Stimulated activated naive CD4-positive, alpha-beta T cell (primary cell): ENCODE measurements at regions not wholly inside any gene's neighbourhood (a gene's known extent, or its start where the extent isn't known, plus 50 kb on each side); places are given as distances from the start of the nearest gene placed in this dataset.

Experiments used
- DNase-seq, 6 experiments: peaks; one replicate each; lab custom pipeline; 2025; lab: John Stamatoyannopoulos, UW

DNA sequence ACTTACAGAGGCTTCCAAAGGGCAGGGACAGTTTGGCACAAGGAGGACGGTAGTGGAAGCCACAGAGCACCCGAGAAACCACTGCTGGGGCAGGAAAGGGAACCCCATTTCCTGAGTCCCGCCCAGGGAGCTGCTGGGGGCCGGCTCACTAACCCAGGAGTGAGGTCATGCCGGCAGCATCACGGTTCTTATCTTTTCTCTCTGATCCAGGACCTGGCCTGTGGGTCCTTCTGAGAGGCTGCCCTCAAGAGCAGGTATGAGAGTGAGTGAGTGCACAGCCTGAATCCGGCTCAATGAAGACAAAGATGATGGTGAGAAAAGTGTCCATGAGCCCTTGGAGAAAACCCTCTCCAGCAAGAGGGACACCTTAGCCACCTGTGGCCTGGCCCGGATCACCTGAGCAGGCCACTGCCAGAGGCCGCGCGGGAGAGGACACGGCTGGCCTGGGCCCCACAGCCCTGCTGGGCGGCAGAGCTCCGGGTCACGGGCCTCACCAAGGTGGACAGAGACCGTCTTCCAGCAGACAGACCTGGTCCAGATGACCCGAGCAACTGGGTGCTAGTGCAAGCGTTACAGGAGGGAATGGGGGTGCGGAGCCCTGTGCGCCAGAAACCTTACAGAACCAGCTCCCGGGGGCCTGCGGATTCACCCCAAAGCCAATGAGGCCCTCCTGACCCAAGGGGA lies 94.9 kb downstream of the RIPK4 start:
- DNase-seq = no peak

DNA sequence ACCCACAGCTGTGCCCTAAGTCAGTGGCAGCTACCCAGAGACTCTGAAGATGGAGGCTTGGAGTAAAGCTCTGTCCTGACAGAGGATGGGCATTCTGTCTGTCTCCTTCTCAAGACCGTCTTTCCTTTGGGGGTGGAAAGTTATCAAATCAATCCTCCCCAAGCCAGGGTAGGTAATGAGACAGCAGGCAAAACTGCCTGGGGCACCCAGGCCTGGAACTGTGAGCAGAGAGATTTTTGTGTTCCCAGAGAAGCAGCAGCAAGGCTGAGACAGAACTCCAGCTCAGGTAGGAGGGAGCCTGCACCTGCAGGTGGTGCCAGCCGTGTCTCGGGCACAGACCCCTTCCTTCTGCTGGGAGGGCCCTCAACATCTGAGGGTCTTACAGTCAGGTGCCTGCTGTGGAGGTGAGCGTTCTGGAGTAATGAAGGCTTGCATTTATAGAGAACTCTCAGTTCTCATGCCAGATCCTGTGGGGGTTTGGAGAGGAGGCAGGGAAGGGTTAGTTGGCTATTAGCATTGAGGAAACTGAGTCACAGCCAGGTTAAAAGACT lies 95.6 kb downstream of the RIPK4 start:
- no peak for DNase-seq

DNA sequence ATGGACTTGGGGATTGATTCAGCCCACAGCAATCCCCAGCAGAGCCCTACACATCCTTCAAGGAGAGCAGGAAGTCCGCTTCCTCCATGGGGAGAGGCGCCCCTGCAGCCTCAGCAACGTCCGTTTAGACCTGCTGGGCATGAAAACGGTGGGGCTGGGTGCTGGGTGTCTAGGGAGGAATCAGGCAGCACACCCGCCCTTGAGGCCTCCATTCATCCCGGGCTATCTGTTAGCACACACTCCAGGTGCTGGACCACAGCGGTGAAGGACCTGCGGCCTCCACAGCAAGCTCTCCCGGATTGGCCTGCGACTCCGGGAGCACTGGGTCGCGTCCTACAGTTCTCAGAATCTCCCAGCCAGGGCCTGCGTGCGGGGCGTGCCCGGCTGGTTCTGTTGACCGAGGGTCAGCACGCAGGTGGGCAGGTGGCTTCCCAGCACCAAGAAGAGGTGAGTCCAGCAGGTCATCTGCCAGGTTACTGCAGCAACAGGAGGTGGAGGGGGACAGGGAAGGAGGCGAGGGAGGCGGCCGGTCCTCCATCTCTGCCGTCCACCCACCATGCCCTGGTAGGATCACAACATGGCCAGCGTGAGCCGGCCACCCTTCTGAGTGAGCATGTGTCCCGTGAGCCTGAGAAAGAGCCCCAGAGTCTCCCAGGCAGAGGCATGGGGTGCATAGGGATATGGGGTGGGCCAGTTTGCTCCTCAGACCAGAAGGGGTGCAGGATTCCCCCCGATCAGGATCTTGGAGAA lies 96.6 kb downstream of the RIPK4 start:
- no peak for DNase-seq

DNA sequence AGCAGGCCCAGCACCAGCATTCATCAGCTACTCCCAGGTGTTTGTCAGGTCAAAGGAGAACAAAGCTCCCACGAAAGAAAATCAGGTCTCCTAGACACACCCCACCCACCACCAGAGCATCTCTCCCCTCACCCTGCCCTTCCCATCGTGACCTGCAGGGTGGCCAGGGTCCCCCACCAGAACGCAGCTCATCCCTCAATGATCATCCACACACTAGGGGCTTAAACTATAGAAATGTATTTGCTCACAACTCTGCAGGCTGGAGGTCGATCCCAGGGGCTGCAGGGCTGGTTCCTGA lies 97.4 kb downstream of the RIPK4 start:
- DNase-seq = no peak

DNA sequence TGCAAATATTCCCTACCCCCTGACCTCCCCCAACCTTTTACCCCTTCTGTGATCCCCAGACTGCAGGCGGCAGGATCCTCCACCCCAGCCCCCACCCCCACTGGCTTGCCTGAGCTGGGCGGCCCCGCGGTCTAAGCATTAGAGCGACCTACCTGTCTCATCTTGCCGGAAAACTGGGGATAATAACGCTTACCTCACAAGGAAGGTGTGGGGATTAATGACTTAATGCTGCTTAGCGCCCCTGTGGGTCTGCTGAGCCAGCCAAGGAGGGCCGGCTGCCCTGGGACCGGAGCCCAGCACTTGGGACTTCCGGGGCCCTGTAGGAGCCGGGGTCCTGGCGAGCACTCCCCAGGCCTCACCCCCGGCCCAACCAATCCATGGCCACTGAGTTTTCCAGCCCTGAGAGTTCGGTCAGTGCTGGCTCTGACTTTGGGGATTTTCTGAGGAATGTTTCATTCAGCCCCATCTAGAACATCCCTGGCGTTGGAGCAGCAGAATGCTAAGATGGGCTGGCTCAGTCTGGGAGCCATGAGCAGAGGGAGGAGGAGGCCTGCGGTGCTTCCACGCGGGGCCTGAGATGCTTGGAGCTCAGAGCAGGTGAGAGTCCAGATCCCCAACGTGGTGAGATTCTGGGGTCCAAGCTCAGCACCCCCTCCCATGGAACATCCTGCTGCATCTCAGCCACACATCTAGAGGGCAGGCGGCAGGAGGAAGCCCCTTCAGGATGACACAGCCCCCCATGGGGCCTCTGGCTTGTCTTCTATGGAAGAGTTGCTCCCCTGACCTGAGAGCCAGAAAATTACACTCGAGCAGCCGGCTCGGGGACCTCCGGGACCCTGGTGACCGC lies 97.9 kb downstream of the RIPK4 start:
- no peak for DNase-seq

DNA sequence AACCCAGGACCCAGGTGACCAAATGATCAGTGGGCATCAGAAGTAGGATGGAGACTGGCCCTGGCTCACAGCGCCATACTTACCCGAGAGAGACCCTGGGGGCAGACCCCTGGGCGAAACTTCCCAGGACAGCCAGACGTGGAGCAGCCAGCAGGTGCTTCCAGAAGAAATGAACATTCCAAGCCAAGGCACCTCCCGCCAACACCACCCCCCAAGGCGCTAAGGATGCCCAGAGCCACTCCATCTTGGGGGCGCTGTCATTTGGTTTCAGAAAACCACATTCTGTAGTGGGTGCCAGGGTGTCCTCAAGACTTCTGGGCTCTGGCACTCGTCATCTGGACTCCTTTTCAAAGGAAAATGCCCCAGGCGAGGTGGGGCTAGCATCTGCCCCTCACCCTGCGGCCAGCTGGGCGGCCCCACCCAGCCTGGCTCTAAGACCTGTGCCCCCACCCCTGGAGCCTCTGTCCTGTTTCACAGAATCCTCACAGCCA lies 98.8 kb downstream of the RIPK4 start:
- no peak for DNase-seq

DNA sequence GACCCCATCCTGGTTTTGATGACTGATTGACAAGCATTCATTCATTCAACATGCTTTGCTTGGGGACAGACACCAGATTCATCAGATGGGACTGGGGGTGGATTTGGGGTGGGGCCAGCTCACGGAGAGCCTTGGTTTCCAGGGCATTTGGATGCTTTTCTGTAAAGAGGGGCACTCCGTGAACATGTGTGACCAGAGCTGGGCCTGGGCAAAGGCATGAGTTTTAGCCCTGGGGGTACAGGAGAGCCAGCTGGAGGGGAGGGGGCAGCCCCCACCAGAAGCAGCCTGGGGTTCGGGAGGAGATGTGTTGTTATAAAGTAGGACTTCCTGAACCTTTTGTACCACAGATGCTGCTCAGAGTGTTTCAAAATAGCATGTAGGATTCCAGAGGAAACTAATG lies 99.7 kb downstream of the RIPK4 start:
- DNase-seq = no peak

DNA sequence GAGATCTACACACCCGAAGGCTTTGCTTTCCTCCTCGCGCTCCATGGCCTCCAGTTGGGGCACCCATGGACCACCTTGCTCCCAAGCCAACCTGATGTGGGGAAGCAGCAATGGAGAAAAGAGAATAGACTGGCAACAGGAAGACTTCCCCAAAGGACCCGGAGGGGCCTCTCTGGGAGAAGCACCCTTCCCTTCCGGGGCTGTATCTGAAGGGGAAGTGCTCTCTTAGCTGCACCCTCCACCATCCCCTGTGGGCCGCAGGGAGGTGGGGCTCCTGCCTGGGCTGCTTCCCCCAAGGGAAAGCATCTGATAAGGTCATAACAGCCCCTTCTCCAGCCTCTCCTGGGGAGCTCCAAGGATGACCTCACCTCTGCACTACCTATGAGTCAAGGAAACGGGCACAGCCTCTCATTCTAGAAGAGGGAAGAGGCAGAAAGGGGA lies 100.2 kb downstream of the RIPK4 start:
- no peak for DNase-seq

DNA sequence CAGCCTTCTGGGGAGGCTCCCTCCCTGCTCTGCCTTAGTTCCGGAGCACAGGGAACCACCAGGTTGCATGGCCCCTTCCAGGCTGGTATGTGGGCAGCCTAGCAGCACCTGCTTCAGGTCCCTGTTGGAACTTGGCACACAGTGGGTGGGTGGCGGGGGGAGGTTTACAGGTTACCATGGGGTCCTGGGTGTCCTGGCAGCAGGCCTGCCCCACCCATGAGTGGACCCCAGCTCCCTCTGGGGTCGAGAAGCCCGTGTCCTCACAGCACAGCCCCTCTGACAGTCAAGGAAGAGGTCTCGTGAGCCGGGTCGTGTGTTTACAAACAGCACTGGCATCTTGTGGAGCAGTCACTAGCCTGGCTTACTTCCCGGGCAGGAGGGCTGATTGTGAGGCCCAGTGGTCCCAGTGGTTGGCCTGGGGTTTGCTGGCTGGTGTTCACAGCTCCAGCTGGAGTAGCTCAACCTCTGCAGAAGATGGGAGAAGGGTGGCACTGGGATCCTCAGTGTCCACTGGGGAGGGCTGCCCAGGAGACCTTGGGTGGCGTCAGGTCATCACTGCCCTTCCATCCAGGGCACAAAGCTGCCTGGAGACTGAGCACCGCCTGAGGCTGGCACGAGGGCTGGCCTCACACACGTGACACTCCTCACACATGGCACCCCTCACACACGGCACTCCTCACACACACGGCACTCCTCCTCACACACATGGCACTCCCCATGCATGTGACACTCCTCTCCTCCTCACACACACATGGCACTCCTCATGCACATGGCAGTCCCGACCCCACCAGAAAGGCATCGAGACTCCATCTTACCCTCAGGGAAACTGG lies 100.9 kb downstream of the RIPK4 start:
- DNase-seq = no peak

DNA sequence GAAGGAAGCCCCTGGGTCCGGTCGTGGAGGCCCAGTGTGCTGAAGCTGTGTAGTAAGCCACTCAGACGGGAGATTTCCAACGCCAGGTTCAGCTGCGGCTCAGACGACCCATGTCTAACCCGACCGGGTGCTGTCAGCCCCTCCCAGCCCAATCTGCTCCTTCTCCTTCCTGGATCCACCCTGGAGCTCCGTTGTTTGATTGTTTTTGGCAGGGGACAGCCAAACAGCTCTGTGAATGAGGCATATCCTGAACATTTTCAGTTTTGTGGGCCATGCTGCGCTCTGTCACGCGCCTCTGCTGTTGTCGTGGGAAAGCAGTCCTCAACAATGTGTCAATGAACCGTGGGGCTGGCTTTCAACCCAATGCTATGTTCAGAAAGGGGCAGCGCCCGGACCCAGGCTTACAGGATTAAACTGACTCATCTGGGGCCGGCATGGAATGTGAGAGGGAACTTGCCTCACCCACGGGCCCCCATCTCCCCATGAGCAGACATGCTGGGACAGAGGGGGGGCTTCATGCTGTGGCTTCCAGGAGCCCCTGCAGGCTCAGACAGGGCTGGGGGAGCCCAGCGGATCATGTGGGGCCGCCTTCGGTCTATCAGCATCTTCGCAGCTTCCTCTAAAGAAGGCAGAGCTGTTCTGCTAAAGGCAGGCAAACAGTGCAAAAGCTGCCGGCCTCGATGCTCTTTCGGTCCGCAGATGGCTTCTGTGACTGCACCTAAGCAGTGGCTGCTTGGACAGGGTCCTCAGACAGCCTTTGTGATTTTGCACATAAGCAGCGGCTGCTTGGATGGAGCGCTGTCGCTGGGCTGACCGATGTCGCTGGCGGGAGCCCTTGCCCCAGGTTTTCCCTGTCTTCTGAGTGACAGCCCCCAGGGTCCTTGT lies 101.7 kb downstream of the RIPK4 start:
- no peak for DNase-seq

DNA sequence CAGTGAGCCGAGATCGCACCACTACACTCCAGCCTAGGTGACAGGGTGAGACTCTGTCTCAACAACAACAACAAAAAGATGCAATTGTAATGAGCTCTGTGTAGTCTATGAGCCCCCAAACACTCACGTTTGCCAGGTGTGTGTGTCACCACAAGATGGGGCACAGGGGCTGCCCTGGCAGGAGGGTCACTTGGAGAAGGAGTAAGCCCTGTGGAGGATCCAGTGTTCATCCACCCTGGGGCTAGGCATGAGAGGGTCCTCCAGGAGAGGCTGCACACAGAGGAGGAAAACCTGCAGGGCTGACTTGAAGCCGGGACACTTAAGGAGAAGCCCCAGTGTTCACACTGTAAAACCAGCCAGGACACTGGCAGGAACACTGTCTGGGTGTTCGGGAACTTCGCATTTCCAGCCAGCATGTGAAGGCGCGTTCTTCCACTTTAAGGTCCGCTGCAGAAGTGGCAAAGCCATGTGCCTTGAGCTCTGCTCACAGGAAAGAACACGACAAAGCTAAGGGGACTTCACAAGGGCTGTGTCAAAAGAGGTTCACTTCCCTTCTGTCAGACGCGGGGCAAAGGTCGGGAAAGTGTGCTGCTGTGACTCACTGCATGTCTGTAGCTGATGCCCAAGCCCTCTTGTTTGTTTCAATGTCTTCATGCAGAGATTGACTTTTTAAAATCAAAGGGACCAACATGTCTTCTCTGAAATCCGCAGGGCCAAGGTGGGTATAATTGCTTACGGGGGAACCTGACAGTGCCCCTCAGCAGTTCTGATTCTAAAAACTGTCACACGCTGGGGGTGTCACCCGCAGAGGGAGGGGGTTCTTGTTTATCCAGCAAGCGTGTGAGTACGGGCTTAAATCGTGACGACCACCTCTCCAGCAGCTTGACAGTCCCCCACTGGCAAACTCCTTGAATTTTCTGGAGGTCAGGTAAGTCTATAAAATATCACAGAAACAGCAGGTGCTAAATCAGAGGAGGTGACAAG lies 102.8 kb downstream of the RIPK4 start:
- no peak for DNase-seq

DNA sequence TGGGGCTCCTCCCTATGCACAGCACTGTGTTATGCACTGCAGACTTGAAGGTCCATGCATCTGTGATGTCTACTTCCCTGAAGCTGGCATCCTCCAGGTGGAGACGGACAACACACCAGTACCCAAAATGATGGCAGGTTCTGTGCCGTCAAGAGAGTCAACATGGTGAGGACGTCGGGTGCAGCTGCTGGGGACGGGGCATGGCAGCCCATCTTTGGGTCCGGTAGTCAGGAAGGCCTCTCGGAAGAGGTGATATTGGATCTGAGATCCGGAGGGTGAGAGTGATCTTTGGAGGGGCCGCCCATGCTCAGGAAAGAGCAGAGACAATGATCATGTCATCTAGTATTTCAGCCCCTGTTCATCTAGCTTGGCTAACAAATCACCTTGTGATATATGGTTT lies 104.1 kb downstream of the RIPK4 start:
- no peak for DNase-seq

DNA sequence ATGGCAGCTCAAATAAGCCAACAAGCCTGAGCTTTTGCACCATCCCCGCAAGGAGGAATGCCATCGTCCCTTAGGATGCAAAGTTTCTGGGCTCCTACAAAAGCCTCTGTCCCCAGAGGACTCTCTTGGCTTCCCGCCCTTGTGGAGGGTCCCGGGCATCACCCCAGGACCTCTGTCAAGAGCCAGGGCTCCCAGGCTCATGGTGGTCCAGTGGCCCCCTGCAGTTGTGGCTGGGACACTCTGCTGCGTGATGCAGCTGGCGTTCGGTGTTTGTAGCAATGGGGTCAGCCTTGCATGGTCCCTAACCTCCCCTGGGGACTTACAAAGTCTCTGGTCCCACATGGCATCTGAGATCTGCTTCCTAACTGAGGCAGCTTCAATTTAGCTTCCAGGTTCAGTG lies 104.7 kb downstream of the RIPK4 start:
- no peak for DNase-seq

DNA sequence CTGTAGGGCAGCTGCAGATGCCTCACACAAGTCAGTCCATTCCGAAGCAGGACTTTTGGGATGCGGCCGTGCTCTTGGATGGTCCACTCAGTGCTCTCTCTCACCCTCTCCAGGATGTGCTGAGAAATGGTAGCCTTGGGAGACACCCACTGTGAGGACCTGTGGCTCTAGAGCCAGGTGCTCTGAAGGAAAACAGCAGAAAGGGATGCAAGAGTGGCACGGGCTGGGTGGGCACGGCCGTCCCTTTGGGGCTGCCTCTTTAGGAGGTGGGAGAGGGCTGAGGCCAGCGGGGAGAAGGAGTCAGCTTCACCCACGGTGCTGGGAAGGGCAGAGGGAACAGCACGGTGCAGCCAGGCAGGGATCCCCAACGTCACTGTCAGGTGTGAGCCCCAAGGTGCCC lies 106.1 kb downstream of the RIPK4 start:
- no peak for DNase-seq

DNA sequence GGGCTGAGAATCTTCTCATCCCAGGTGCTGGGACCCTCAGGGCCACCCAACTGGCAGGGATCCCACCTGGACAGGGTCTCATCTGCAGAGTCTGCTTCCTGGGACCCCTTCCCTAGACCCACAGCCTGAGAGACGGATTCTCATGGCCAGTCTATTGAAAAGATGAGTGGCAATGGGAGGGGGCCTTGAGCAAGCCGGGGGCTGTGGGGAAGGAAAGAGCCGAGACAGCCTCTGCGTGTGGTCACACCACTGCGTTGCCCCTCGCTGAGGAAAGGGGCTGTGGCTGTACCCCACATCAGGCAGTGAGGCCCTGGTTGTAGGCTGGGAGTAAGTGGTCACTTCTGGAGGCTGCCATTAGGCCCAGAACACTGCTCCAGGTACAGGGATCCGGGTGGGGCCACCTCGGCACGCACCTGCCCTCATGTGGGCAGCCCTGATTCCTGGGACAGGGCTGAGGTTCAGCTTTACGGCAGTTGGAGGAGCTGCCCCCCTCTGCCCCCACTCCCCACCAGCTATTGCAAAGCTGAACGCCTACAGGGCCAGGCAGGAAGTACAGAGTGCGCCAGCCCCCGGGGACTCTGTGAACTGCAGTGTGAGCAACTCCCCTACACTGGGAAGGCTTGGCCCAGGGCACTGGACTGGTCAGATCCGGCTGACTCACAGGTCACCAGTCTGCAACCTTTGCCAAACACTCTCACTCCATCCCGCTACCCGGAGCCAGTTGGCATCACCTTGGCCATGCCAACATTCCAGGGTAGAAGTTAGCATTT lies 106.9 kb downstream of the RIPK4 start:
- no peak for DNase-seq

DNA sequence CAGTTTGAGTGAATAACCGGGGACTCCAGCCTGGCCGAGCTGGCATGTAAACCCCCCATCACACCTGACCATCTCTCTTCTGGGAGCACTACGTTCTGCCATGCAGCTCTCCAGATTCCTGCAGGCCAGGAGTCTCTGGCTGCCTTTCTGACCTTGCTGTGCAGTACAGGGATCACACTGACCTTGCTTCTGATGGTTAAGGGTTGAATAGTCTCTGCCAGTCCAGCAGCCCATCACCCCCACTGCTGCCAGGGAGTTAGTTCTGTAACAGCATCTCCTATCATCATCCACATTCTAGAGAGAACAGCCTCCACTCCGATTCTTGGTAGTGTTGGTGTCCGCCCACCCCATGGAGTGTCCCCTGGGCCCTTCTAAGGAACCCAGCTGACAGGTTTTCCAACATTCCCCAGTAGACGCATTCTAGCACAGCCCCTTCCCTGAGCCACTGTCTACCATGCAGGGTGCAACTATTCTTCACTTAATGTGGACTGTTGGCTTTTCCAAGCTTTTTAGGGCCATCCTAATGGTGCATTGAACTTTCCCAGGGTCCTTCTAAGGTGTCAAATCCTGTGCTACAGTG lies 109.8 kb downstream of the RIPK4 start:
- DNase-seq = no peak

DNA sequence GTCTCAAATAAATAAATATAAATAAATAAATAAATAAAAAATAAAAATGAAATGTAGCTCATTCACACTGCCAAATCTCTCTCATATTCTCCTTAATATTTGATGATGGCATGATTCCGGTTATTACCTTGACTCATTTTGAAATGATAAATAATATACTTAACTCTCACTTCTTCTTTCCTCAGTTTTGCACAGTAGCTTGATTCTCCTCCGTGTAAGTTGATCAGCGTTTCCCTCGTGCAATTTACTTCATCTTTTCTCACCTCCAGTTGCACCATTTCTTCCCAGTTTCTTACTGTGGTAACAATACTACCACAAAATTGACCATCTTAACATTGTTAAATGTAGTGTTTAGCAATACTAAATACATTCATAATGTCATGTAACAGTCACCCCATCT lies 111.6 kb downstream of the RIPK4 start:
- no peak for DNase-seq

DNA sequence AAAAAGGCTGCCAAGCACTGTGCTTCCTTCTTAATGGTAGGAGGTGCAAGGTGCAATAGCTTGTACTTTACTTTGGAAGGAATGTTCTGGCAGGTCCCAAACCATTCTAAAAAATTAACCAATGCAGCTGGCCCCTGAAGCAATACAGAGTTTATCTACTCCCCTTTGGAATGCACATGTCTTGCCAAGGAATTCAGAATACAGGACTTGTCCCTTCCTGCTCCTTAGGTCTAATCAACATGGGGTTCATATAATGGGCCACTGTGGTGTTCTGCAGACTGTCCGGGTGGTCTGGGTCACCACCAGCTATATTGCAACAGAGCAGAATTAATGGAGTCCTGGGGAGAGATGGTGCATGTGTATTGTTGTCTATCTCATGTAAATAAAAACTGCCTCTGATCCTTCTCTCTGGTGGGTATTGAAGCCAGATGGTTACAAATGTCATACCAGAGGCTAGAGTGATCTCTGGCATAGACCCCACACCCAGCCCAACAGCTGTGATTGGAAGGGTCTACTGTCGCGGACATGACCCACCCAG lies 112.8 kb downstream of the RIPK4 start:
- no peak for DNase-seq
